MM.1S (cell line): ENCODE measurements at regions not wholly inside any gene's neighbourhood (a gene's known extent, or its start where the extent isn't known, plus 50 kb on each side); places are given as distances from the start of the nearest gene placed in this dataset.

Experiments used
- DNase-seq: peaks from one replicate; pipeline ENCODE4 v3.0.0-alpha.2; 2015
- H2AFZ ChIP-seq: fragments of 300-600 bp; sonication (generic); 2 replicates; pipeline ENCODE4 v1.6.0; 2016; ENCODE audit warnings: antibody characterized with exemption, low read length
- H3F3A ChIP-seq: fragments of 300-600 bp; sonication (generic); 2 replicates; pipeline ENCODE4 v1.6.1; 2016; ENCODE audit warnings: mild to moderate bottlenecking, antibody characterized with exemption, low read length, moderate library complexity, mixed read lengths; ENCODE audit not compliant: insufficient read depth
- H3K27ac ChIP-seq: fragments of 300-600 bp; sonication (generic); 2 replicates; pipeline ENCODE4 v1.5.1; 2016; ENCODE audit warnings: mild to moderate bottlenecking, low read length
- H3K27me3 ChIP-seq: fragments of 300-600 bp; sonication (generic); replicated peaks from 2 replicates; pipeline ENCODE4 v1.6.0; 2016; ENCODE audit warnings: low read length; ENCODE audit not compliant: insufficient read depth
- H3K36me3 ChIP-seq: fragments of 300-600 bp; sonication (generic); replicated peaks from 2 replicates; pipeline ENCODE4 v1.6.1; 2016; ENCODE audit warnings: mild to moderate bottlenecking, low read length, mixed read lengths; ENCODE audit not compliant: insufficient read depth
- H3K4me1 ChIP-seq: fragments of 300-600 bp; sonication (generic); 2 replicates; pipeline ENCODE4 v1.6.1; 2016; ENCODE audit warnings: low read length, mixed read lengths
- H3K4me2 ChIP-seq: fragments of 300-600 bp; sonication (generic); 2 replicates; pipeline ENCODE4 v1.6.0; 2016; ENCODE audit warnings: low read depth, low read length
- H3K4me3 ChIP-seq: fragments of 300-600 bp; sonication (generic); 2 replicates; pipeline ENCODE4 v1.5.1; 2016; ENCODE audit warnings: low read length, mixed read lengths
- H3K79me2 ChIP-seq: fragments of 300-600 bp; sonication (generic); 2 replicates; pipeline ENCODE4 v1.6.1; 2016; ENCODE audit warnings: mixed run types, low read length, mixed read lengths
- H3K9ac ChIP-seq: fragments of 300-600 bp; sonication (generic); 2 replicates; pipeline ENCODE4 v1.6.1; 2016; ENCODE audit warnings: low read length, mixed read lengths
- H3K9me2 ChIP-seq: fragments of 300-600 bp; sonication (generic); replicated peaks from 2 replicates; pipeline ENCODE4 v1.6.1; 2016; ENCODE audit warnings: mild to moderate bottlenecking, low read length, mixed read lengths; ENCODE audit not compliant: insufficient read depth
- H3K9me3 ChIP-seq: fragments of 300-600 bp; sonication (generic); replicated peaks from 2 replicates; pipeline ENCODE4 v1.6.1; 2016; ENCODE audit warnings: mild to moderate bottlenecking, low read length, mixed read lengths; ENCODE audit not compliant: insufficient read depth
- H4K20me1 ChIP-seq: fragments of 300-600 bp; sonication (generic); 2 replicates; pipeline ENCODE4 v1.6.1; 2016; ENCODE audit warnings: mild to moderate bottlenecking, low read length, moderate library complexity, mixed read lengths; ENCODE audit not compliant: insufficient read depth
- CTCF ChIP-seq: fragments of 300-600 bp; sonication (generic); IDR thresholded peaks from 2 replicates; pipeline ENCODE4 v1.5.1; 2016; ENCODE audit warnings: antibody characterized with exemption, low read length, mixed read lengths
- EZH2 ChIP-seq: fragments of 300-600 bp; sonication (generic); optimal IDR thresholded peaks from 2 replicates; pipeline ENCODE3; 2017; ENCODE audit warnings: low read depth, mild to moderate bottlenecking, antibody characterized with exemption, low read length, mixed read lengths
- EZH2phosphoT487 ChIP-seq: fragments of 300-600 bp; sonication (generic); IDR thresholded peaks from 2 replicates; pipeline ENCODE4 v1.6.1; 2018; ENCODE audit warnings: antibody characterized with exemption, low read length

- no peaks in the 10 kb centered on the region for H4K20me1 ChIP-seq
- H3K9me2 ChIP-seq, result no peaks in the 10 kb centered on the region
- H3K27ac ChIP-seq, result no peak overlapping the region
- H3K4me1 ChIP-seq, result no peaks in the 10 kb centered on the region
- DNase-seq, result no peak
- H2AFZ ChIP-seq, result no peak overlapping the region
- no peak overlapping the region for H3K9ac ChIP-seq
- no peaks in the 10 kb centered on the region for H3K9me3 ChIP-seq
- H3K4me2 ChIP-seq, result no peak overlapping the region
- H3K79me2 ChIP-seq, result no peaks in the 10 kb centered on the region
- H3F3A ChIP-seq, result no peaks in the 10 kb centered on the region
- no peaks in the 10 kb centered on the region for H3K27me3 ChIP-seq
- H3K4me3 ChIP-seq, result no peak overlapping the region
- no peaks in the 10 kb centered on the region for H3K36me3 ChIP-seq
- TF ChIP-seq EZH2phosphoT487 (no peak), CTCF (no peak), EZH2 (no peak)
Measured at GRCh38 chr15:31513178-31513577, 186.5 kb downstream of the KLF13 start.

GRCh38 chr15:31516440-31516839 lies 189.8 kb downstream of the KLF13 start:
- Histone ChIP-seq H3K79me2 (no peaks in the 10 kb centered on the region), H3K4me3 (no peak overlapping the region), H3K4me2 (no peak overlapping the region), H4K20me1 (no peaks in the 10 kb centered on the region), H3F3A (no peaks in the 10 kb centered on the region), H3K27me3 (no peaks in the 10 kb centered on the region), H3K27ac (no peak overlapping the region), H3K36me3 (no peaks in the 10 kb centered on the region), H3K9me3 (no peaks in the 10 kb centered on the region), H3K9ac (no peak overlapping the region), H3K4me1 (no peaks in the 10 kb centered on the region), H2AFZ (no peak overlapping the region), H3K9me2 (no peaks in the 10 kb centered on the region)
- no peak for DNase-seq
- TF ChIP-seq EZH2phosphoT487 (no peak), CTCF (no peak), EZH2 (no peak)

- TF ChIP-seq EZH2 (no peak), CTCF (no peak), EZH2phosphoT487 (no peak)
- H4K20me1 ChIP-seq, result no peaks in the 10 kb centered on the region
Measured at GRCh38 chr15:31516874-31517273, 190.2 kb downstream of the KLF13 start.

More at GRCh38 chr15:31516874-31517273, 190.2 kb downstream of the KLF13 start:
- H3K9me2 ChIP-seq, result no peaks in the 10 kb centered on the region
- H3F3A ChIP-seq, result no peaks in the 10 kb centered on the region
- no peak overlapping the region for H2AFZ ChIP-seq
- no peak overlapping the region for H3K9ac ChIP-seq
- H3K27me3 ChIP-seq, result no peaks in the 10 kb centered on the region
- no peak overlapping the region for H3K27ac ChIP-seq
- no peaks in the 10 kb centered on the region for H3K4me1 ChIP-seq
- no peak overlapping the region for H3K4me3 ChIP-seq
- no peaks in the 10 kb centered on the region for H3K9me3 ChIP-seq
- no peaks in the 10 kb centered on the region for H3K79me2 ChIP-seq
- no peaks in the 10 kb centered on the region for H3K36me3 ChIP-seq
- DNase-seq, result no peak
- H3K4me2 ChIP-seq, result no peak overlapping the region
